HT1080 (cell line): ENCODE measurements at regions not wholly inside any gene's neighbourhood (a gene's known extent, or its start where the extent isn't known, plus 50 kb on each side); places are given as distances from the start of the nearest gene placed in this dataset.
A peak's percentile ranks its signal among the peaks of the same experiment; 100 is the strongest.
"Not testable (repeated sequence)": the region's sequence is repeated elsewhere in the genome, so short reads cannot be mapped to it uniquely, and the experiment has no call there.

ENCODE experiments used
- DNase-seq: peaks from one replicate; pipeline ENCODE4 v3.0.0-alpha.2; 2015; ENCODE audit warnings: low read depth

GRCh38 chr6:149234051-149234962 lies 83.2 kb upstream of the TAB2 start:
- peak; percentile 25 for DNase-seq

- peak; percentile 84 for DNase-seq
Measured at GRCh38 chr6:149235130-149235561, 82.4 kb upstream of the TAB2 start.

- DNase-seq: no peak
Measured at GRCh38 chr6:149236589-149236988, 80.9 kb upstream of the TAB2 start.

- DNase-seq: no peak
Measured at GRCh38 chr6:149237464-149237863, 80.0 kb upstream of the TAB2 start.

GRCh38 chr6:149239573-149240209 lies 77.8 kb upstream of the TAB2 start:
- DNase-seq: no peak

- no peak for DNase-seq
Measured at GRCh38 chr6:149242883-149243282, 74.6 kb upstream of the TAB2 start.

GRCh38 chr6:149244105-149244504 lies 73.4 kb upstream of the TAB2 start:
- no peak for DNase-seq

GRCh38 chr6:149246691-149247384 lies 70.7 kb upstream of the TAB2 start:
- no peak for DNase-seq

- DNase-seq: no peak
Measured at GRCh38 chr6:149247385-149247763, 70.1 kb upstream of the TAB2 start.

- not testable (repeated sequence) for DNase-seq
Measured at GRCh38 chr6:149248263-149248662, 69.2 kb upstream of the TAB2 start.

GRCh38 chr6:149248693-149249369 lies 68.7 kb upstream of the TAB2 start:
- DNase-seq: no peak

- DNase-seq: peak; percentile 46
Measured at GRCh38 chr6:149249370-149250357, 67.8 kb upstream of the TAB2 start.

GRCh38 chr6:149250951-149251350 lies 66.6 kb upstream of the TAB2 start:
- no peak for DNase-seq

GRCh38 chr6:149252622-149253021 lies 64.9 kb upstream of the TAB2 start:
- no peak for DNase-seq

- DNase-seq: no peak
Measured at GRCh38 chr6:149254253-149254652, 63.3 kb upstream of the TAB2 start.

GRCh38 chr6:149259753-149260152 lies 57.8 kb upstream of the TAB2 start:
- DNase-seq: no peak

- no peak for DNase-seq
Measured at GRCh38 chr6:149260214-149260874, 57.2 kb upstream of the TAB2 start.

- no peak for DNase-seq
Measured at GRCh38 chr6:149261364-149262040, 56.0 kb upstream of the TAB2 start.

- no peak for DNase-seq
Measured at GRCh38 chr6:149263321-149263720, 54.2 kb upstream of the TAB2 start.
